GM12872 (cell line): ENCODE measurements at regions not wholly inside any gene's neighbourhood (a gene's known extent, or its start where the extent isn't known, plus 50 kb on each side); places are given as distances from the start of the nearest gene placed in this dataset.

ENCODE experiments used
- CTCF ChIP-seq: IDR thresholded peaks from 3 replicates; pipeline ENCODE4 v1.5.1; 2011; ENCODE audit warnings: low read depth, mild to moderate bottlenecking, low read length, moderate library complexity; ENCODE audit not compliant: insufficient read depth

GRCh38 chr4:187065806-187066205 lies 342.1 kb upstream of the FAT1 start:
- TF ChIP-seq CTCF, result no peak

GRCh38 chr4:187069398-187069797 lies 345.7 kb upstream of the FAT1 start:
- TF ChIP-seq CTCF, result no peak

GRCh38 chr4:187070158-187070557 lies 346.5 kb upstream of the FAT1 start:
- TF ChIP-seq CTCF, result no peak

- TF ChIP-seq CTCF, result no peak
Observed at GRCh38 chr4:187070740-187071139, 347.1 kb upstream of the FAT1 start.

- no peak for TF ChIP-seq CTCF
Observed at GRCh38 chr4:187071946-187072600, 348.4 kb upstream of the FAT1 start.

GRCh38 chr4:187073820-187074219 lies 350.2 kb upstream of the FAT1 start:
- no peak for TF ChIP-seq CTCF

GRCh38 chr4:187075514-187075913 lies 351.9 kb upstream of the FAT1 start:
- TF ChIP-seq CTCF, result no peak
